ENCODE measurements at regions not wholly inside any gene's neighbourhood (a gene's known extent, or its start where the extent isn't known, plus 50 kb on each side); places are given as distances from the start of the nearest gene placed in this dataset.

GRCh38 chr3:193840111-193840641 is 247.2 kb downstream of the OPA1 start:
- TF ChIP-seq CTCF (IDR thresholded peaks at IDR 0.05) (no peak), POLR2A (IDR thresholded peaks at IDR 0.05) (no peak), POLR2AphosphoS5 (IDR thresholded peaks at IDR 0.05) (no peak)

Measured in stomach (tissue), 4 donors.